ENCODE measurements at regions not wholly inside any gene's neighbourhood (a gene's known extent, or its start where the extent isn't known, plus 50 kb on each side); places are given as distances from the start of the nearest gene placed in this dataset.

DNA sequence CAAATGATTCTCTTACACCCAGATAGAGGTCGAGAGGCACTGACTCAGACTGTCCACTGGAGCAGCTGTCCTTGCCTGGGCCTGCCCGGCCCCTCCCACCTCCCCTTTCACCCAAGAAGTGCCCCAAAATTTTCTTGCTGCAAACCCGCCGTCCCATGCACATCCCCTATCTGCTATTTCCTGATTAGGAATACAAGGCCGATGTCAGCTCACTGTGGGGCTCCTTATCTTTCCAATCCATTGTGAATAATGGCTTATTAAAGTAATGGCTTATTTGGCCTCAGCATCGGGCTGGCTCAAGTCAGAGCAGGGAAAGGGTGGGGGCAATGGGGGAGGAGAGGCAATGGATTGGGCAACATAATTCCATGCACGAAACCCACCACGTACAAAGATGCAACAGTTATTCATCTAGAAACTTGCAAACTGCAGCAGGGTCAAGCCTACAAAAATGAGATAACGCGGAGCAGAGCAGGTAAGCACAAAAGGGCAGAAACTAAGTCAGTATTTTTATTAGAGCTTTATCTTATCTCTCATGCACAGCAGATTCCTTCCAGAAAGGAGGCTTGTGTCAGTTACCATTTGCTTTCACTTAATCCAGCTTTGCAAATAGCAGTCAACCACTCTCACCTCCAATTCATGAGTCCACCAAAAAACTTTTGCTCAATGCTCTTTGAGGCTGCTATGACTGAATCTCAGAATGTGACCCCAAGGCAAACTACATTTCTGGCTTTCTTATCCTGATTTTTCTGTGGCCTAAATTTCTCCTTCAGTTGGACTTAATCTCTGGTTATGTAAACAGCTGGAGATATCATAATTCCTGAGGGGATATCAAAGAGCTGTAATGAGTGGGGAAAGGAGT lies 138.2 kb upstream of the OSMR start (continued):
- no peak for TF ChIP-seq ZNF20 (CRISPR knock-in tag; IDR thresholded peaks at IDR 0.05)

DNA sequence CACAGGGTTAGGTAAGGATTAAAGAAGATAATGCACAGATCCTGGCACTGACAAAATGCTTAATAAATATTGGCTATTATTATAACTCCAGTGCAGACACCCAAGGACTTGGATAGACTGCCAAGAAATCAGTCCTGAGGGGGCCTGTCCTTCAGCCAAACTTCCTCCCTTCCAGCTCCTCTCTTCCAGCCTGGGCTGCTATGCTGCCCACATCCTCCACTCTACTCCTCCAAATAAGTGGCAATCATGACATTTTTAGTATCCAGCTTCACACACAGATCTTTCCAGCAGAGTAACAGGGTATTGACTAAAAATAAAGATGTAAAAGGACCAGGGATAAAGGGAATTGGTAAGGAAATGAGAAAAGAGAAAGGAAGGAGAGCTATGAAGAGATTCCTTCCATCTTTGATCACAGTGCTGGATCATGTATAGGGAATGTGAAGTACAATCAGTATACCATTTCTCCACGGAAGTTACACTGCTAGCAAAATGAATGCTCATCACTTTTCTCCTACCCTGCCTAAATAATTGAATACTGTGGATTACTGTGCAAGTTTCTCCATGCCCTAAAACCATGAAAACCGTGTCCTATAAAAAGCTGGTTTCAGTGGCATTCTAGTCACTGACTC lies 136.0 kb upstream of the OSMR start:
- peaks cover 1 to 6% of the 10 kb centered on the region in 2 experiments; a peak in 3 of 5 replicates for H3K27me3 ChIP-seq (ENCODE audit: control insufficient read depth in 1 of 2, insufficient read depth in 2 of 2, low read length in 2 of 2)
- no peaks in the 10 kb centered on the region for H3K4me1 ChIP-seq (ENCODE audit: insufficient read depth, low read length)
- no peak for DNase-seq (ENCODE audit: low spot score)
- WGBS (ENCODE audit: low lambda C conversion rate), result 4% methylated on average over 2 of the region's 2 CpGs
- BruUV-seq (replicated peaks), result no TSS peak
- H3K9ac ChIP-seq (ENCODE audit: insufficient read depth, low read depth, low read length), result no peak overlapping the region
- no peak overlapping the region for H3K4me2 ChIP-seq (ENCODE audit: low read depth, low read length)
- ChIA-PET CTCF (ENCODE audit: low intra/inter-chr PET ratio, low total read pairs) (no interaction called here), POLR2A (no interaction called here)
- ATAC-seq, result no peak
- H3K36me3 ChIP-seq (replicated peaks in 1 of 2; ENCODE audit: control insufficient read depth in 1 of 2, insufficient read depth in 2 of 2, low read length in 2 of 2), result no peaks in the 10 kb centered on the region
- intact Hi-C loops (cut with micrococcal nuclease; ENCODE audit: unreplicated experiment), result no loop called here
- no peaks in the 10 kb centered on the region for H4K20me1 ChIP-seq (ENCODE audit: insufficient read depth, low read length)
- H3K27ac ChIP-seq (ENCODE audit: extremely low read length, insufficient read depth, low read length), result no peak overlapping the region
- H3K4me3 ChIP-seq (replicated peaks in 1 of 3; ENCODE audit: insufficient read depth in 1 of 3, low read depth in 2 of 3, low read length in 3 of 3), result no peak overlapping the region
- in situ Hi-C loops (cut with HindIII; ENCODE audit: extremely low pct_ligation_motif_present, low pct_unique_long_range_greater_than_20kb), result no loop called here
- no peaks in the 10 kb centered on the region for H3K79me2 ChIP-seq (ENCODE audit: insufficient read depth, low read length)
- no peak for FAIRE-seq
- H3K9me3 ChIP-seq (ENCODE audit: low read length), result no peaks in the 10 kb centered on the region
- no peak overlapping the region for H2AFZ ChIP-seq (ENCODE audit: low read length)
- TF ChIP-seq ZNF839 (CRISPR knock-in tag; IDR thresholded peaks at IDR 0.05; ENCODE audit: borderline replicate concordance) (no peak), ZKSCAN5 (CRISPR knock-in tag; IDR thresholded peaks at IDR 0.05) (no peak), KLF12 (CRISPR knock-in tag; IDR thresholded peaks at IDR 0.05; ENCODE audit: borderline replicate concordance) (no peak), ZNF597 (CRISPR knock-in tag; IDR thresholded peaks at IDR 0.05) (no peak), FLYWCH1 (CRISPR knock-in tag; IDR thresholded peaks at IDR 0.05) (no peak), ZNF510 (CRISPR knock-in tag; IDR thresholded peaks at IDR 0.05; ENCODE audit: low read depth) (no peak), NFRKB (IDR thresholded peaks at IDR 0.05) (no peak), ZNF292 (CRISPR knock-in tag; IDR thresholded peaks at IDR 0.05; ENCODE audit: borderline replicate concordance, low read depth) (no peak), PHF20 (CRISPR knock-in tag; IDR thresholded peaks at IDR 0.05) (no peak), RXRB (CRISPR knock-in tag; IDR thresholded peaks at IDR 0.05; ENCODE audit: borderline replicate concordance) (no peak)
- TF ChIP-seq, protein P1, sequence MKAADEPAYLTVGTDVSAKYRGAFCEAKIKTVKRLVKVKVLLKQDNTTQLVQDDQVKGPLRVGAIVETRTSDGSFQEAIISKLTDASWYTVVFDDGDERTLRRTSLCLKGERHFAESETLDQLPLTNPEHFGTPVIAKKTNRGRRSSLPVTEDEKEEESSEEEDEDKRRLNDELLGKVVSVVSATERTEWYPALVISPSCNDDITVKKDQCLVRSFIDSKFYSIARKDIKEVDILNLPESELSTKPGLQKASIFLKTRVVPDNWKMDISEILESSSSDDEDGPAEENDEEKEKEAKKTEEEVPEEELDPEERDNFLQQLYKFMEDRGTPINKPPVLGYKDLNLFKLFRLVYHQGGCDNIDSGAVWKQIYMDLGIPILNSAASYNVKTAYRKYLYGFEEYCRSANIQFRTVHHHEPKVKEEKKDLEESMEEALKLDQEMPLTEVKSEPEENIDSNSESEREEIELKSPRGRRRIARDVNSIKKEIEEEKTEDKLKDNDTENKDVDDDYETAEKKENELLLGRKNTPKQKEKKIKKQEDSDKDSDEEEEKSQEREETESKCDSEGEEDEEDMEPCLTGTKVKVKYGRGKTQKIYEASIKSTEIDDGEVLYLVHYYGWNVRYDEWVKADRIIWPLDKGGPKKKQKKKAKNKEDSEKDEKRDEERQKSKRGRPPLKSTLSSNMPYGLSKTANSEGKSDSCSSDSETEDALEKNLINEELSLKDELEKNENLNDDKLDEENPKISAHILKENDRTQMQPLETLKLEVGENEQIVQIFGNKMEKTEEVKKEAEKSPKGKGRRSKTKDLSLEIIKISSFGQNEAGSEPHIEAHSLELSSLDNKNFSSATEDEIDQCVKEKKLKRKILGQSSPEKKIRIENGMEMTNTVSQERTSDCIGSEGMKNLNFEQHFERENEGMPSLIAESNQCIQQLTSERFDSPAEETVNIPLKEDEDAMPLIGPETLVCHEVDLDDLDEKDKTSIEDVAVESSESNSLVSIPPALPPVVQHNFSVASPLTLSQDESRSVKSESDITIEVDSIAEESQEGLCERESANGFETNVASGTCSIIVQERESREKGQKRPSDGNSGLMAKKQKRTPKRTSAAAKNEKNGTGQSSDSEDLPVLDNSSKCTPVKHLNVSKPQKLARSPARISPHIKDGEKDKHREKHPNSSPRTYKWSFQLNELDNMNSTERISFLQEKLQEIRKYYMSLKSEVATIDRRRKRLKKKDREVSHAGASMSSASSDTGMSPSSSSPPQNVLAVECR (CRISPR knock-in tag; IDR thresholded peaks at IDR 0.05; ENCODE audit: borderline replicate concordance), result no peak
- TF ChIP-seq, protein P2, sequence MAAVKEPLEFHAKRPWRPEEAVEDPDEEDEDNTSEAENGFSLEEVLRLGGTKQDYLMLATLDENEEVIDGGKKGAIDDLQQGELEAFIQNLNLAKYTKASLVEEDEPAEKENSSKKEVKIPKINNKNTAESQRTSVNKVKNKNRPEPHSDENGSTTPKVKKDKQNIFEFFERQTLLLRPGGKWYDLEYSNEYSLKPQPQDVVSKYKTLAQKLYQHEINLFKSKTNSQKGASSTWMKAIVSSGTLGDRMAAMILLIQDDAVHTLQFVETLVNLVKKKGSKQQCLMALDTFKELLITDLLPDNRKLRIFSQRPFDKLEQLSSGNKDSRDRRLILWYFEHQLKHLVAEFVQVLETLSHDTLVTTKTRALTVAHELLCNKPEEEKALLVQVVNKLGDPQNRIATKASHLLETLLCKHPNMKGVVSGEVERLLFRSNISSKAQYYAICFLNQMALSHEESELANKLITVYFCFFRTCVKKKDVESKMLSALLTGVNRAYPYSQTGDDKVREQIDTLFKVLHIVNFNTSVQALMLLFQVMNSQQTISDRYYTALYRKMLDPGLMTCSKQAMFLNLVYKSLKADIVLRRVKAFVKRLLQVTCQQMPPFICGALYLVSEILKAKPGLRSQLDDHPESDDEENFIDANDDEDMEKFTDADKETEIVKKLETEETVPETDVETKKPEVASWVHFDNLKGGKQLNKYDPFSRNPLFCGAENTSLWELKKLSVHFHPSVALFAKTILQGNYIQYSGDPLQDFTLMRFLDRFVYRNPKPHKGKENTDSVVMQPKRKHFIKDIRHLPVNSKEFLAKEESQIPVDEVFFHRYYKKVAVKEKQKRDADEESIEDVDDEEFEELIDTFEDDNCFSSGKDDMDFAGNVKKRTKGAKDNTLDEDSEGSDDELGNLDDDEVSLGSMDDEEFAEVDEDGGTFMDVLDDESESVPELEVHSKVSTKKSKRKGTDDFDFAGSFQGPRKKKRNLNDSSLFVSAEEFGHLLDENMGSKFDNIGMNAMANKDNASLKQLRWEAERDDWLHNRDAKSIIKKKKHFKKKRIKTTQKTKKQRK (IDR thresholded peaks at IDR 0.05; ENCODE audit: low read length), result no peak
